ENCODE measurements at regions not wholly inside any gene's neighbourhood (a gene's known extent, or its start where the extent isn't known, plus 50 kb on each side); places are given as distances from the start of the nearest gene placed in this dataset.
"Not testable (repeated sequence)": the region's sequence is repeated elsewhere in the genome, so short reads cannot be mapped to it uniquely, and the experiment has no call there.

- CTCF ChIA-PET, result no interaction called here
- POLR2A ChIA-PET, result no interaction called here
These were observed 251.6 kb upstream of the PIK3R1 start for GRCh38 chr5:67963789-67964519.

GRCh38 chr5:67960939-67961338 lies 254.6 kb upstream of the PIK3R1 start:
- ChIA-PET POLR2A (no interaction called here), CTCF (interaction anchor here (0.7 kb wide), 1 partner anchor 12 kb away, joined by 3 read pairs; no protein-coding TSS in a partner anchor)

GRCh38 chr5:67957374-67957773 lies 258.2 kb upstream of the PIK3R1 start:
- ChIA-PET CTCF (no interaction called here), POLR2A (no interaction called here)

GRCh38 chr5:67954351-67954750 lies 261.2 kb upstream of the PIK3R1 start:
- ChIA-PET CTCF (no interaction called here), POLR2A (no interaction called here)

GRCh38 chr5:67942421-67942820 lies 273.1 kb upstream of the PIK3R1 start:
- CTCF ChIA-PET, result no interaction called here
- POLR2A ChIA-PET, result no interaction called here

GRCh38 chr5:67941614-67942401 lies 273.7 kb upstream of the PIK3R1 start:
- CTCF ChIA-PET, result no interaction called here
- POLR2A ChIA-PET, result no interaction called here

- CTCF ChIA-PET, result no interaction called here
- POLR2A ChIA-PET, result no interaction called here
These were observed 279.5 kb upstream of the PIK3R1 start for GRCh38 chr5:67935908-67936566.

- POLR2A ChIA-PET, result no interaction called here
- CTCF ChIA-PET, result no interaction called here
These were observed 280.6 kb upstream of the PIK3R1 start for GRCh38 chr5:67934976-67935375.

- ChIA-PET CTCF (no interaction called here), POLR2A (no interaction called here)
These were observed 290.0 kb upstream of the PIK3R1 start for GRCh38 chr5:67925511-67925910.

- POLR2A ChIA-PET, result no interaction called here
- CTCF ChIA-PET, result no interaction called here
These were observed 294.5 kb upstream of the PIK3R1 start for GRCh38 chr5:67921004-67921601.

GRCh38 chr5:67919532-67919931 lies 296.0 kb upstream of the PIK3R1 start:
- POLR2A ChIA-PET, CTCF ChIA-PET: not testable (repeated sequence)

- CTCF ChIA-PET, result no interaction called here
- POLR2A ChIA-PET, result no interaction called here
These were observed 298.0 kb upstream of the PIK3R1 start for GRCh38 chr5:67917561-67917960.

- ChIA-PET POLR2A (no interaction called here), CTCF (no interaction called here)
These were observed 305.0 kb upstream of the PIK3R1 start for GRCh38 chr5:67910546-67910945.

GRCh38 chr5:67908126-67908765 lies 307.3 kb upstream of the PIK3R1 start:
- POLR2A ChIA-PET, result no interaction called here

GRCh38 chr5:67904366-67904765 lies 311.2 kb upstream of the PIK3R1 start:
- POLR2A ChIA-PET, result no interaction called here
- CTCF ChIA-PET, result no interaction called here

More at GRCh38 chr5:67908126-67908765, 307.3 kb upstream of the PIK3R1 start:
- CTCF ChIA-PET, result no interaction called here

GRCh38 chr5:67903656-67904055 lies 311.9 kb upstream of the PIK3R1 start:
- ChIA-PET POLR2A (interaction anchor here (0.7 kb wide), 1 partner anchor 52 kb away, joined by 4 read pairs; no protein-coding TSS in a partner anchor), CTCF (no interaction called here)

- ChIA-PET POLR2A (interaction anchor here (0.7 kb wide), 1 partner anchor 52 kb away, joined by 4 read pairs; no protein-coding TSS in a partner anchor), CTCF (no interaction called here)
These were observed 312.4 kb upstream of the PIK3R1 start for GRCh38 chr5:67903121-67903520.

GRCh38 chr5:67902497-67902830 lies 313.1 kb upstream of the PIK3R1 start:
- POLR2A ChIA-PET, result no interaction called here
- CTCF ChIA-PET, result no interaction called here

GRCh38 chr5:67901814-67902496 lies 313.6 kb upstream of the PIK3R1 start:
- ChIA-PET POLR2A (no interaction called here), CTCF (no interaction called here)

- CTCF ChIA-PET, result no interaction called here
- POLR2A ChIA-PET, result no interaction called here
These were observed 315.0 kb upstream of the PIK3R1 start for GRCh38 chr5:67900514-67900913.

All from activated CD8-positive, alpha-beta memory T cell treated with anti-CD3 and anti-CD28 coated beads for 36 hours (primary cell).